AG04450 (cell line): ENCODE measurements at regions not wholly inside any gene's neighbourhood (a gene's known extent, or its start where the extent isn't known, plus 50 kb on each side); places are given as distances from the start of the nearest gene placed in this dataset.

Experiments
- CTCF ChIA-PET: fragments of 300-600, 350-600 bp; formaldehyde crosslinking; extraction: SDS; loops from one replicate; lab custom pipeline; 2022; ENCODE audit warnings: antibody characterized with exemption, inconsistent platforms; lab: Charles Lee
- POLR2A ChIA-PET: fragments of 350-600 bp; formaldehyde crosslinking; extraction: SDS; loops from one replicate; lab custom pipeline; 2021; ENCODE audit warnings: antibody characterized with exemption, inconsistent platforms; lab: Yijun Ruan, JAX
- DNase-seq: peaks from one replicate; pipeline ENCODE4 v3.0.0-alpha.2; 2011; ENCODE audit warnings: low read depth, low spot score
- H3K27ac ChIP-seq: one replicate; pipeline ENCODE4 v1.5.1; 2012; ENCODE audit warnings: low read depth, low read length, control low read depth
- H3K27me3 ChIP-seq: one replicate; pipeline ENCODE4 v1.6.0; 2012; ENCODE audit warnings: low read length; ENCODE audit not compliant: control insufficient read depth, insufficient read depth
- H3K4me3 ChIP-seq: 2 replicates; pipeline ENCODE4 v1.5.1; 2011; ENCODE audit warnings: mild to moderate bottlenecking, low read depth, low read length, control low read depth
- H3K9me3 ChIP-seq: 2 replicates; pipeline ENCODE4 v1.5.1; 2012; ENCODE audit warnings: low read length; ENCODE audit not compliant: control insufficient read depth, insufficient read depth
- TF ChIP-seq, protein P1 (sequence below): IDR thresholded peaks from 2 replicates; pipeline ENCODE4 v1.5.1; 2011; ENCODE audit warnings: low read depth, low read length, control low read depth, inconsistent platforms

DNA sequence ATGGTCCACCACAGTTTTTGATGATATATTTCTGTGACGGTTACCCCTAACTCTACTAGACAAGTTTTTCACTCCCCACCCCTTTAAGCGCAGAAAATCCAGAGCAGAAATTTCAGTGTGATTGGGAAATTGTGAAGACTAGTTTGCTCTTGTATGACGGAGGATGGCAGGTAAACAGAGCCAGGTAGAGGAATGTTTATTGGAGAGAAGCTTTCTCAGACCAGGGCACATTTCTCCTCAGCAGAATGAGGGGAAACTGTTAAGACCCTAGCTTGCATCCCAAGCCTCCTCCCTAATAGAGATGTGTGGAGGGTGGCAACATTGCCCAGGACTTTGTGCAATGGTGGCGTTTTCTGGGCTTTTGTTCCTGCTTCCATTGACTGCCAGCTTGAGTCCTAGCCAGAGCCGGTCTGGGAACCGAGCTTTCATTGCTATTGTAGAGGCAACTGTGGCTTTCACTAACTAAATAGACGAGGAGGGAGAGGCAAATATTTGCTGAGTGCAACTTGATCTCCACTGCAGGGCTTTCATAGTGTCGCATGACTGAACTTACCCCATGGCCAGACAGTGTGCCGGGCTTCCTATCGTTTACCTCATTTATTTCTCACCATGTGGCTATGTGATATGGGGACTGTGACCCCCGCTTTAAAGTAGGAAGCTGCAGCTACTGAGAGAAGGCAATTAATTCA, 159.6 kb upstream of the MPHOSPH6 start:
- Histone ChIP-seq H3K27me3 (peaks cover 2% of the 10 kb centered on the region), H3K4me3 (no peak overlapping the region), H3K9me3 (no peaks in the 10 kb centered on the region), H3K27ac (no peak overlapping the region)
- POLR2A ChIA-PET = no interaction called here
- CTCF ChIA-PET = no interaction called here
- no peak for DNase-seq
- TF ChIP-seq, protein P1, sequence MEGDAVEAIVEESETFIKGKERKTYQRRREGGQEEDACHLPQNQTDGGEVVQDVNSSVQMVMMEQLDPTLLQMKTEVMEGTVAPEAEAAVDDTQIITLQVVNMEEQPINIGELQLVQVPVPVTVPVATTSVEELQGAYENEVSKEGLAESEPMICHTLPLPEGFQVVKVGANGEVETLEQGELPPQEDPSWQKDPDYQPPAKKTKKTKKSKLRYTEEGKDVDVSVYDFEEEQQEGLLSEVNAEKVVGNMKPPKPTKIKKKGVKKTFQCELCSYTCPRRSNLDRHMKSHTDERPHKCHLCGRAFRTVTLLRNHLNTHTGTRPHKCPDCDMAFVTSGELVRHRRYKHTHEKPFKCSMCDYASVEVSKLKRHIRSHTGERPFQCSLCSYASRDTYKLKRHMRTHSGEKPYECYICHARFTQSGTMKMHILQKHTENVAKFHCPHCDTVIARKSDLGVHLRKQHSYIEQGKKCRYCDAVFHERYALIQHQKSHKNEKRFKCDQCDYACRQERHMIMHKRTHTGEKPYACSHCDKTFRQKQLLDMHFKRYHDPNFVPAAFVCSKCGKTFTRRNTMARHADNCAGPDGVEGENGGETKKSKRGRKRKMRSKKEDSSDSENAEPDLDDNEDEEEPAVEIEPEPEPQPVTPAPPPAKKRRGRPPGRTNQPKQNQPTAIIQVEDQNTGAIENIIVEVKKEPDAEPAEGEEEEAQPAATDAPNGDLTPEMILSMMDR = no peak

DNA sequence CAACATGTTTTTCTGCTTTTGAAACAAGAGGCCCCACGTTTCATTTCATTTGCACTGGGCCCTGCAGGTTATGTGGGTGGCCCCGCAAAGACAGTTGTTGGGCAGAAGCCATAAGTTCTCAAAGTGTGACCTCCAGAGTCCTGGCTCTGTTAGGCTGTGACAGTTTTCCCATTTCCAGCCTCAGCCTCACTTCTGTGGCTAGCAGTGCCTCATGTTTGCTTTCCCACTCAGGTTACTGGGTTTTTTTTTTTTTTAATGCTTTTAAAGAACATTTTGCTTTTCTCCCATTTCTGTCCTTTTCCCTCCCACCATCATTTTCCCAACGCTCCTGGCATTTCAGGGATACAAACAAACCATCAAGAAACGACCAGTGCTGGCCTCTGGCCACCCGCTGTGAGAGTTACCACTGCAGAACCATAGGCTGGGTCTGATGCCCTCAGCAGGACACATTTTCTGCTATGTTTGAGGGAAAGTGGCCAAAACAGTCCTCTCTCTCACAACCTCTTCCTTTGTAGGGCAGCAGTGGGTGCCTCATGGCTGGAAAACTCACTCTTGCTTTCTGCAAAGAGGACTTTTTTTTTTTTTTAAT, 159.0 kb upstream of the MPHOSPH6 start:
- no peak for DNase-seq
- CTCF ChIA-PET = no interaction called here
- Histone ChIP-seq H3K27ac (no peak overlapping the region), H3K9me3 (no peaks in the 10 kb centered on the region), H3K4me3 (no peak overlapping the region), H3K27me3 (peaks cover 2% of the 10 kb centered on the region)
- POLR2A ChIA-PET = no interaction called here
- TF ChIP-seq, protein P1 = no peak

DNA sequence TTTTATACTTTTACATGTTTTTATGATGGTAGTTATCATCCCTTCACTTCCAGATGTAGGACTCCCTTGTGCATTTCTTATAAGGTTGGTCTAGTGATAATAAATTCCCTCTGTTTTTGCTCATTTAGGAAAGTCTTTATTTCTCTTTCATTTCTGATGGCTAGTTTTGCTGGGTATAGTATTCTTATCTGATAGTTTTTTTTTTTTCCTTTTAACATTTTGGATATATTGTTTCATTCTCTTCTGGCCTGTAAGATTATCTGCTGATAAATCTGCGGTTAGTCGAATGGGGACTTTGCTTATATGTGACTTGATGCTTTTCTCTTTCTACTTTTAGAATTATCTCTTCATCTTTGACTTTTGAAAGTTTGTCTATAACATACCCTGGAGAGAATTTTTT, 153.1 kb upstream of the MPHOSPH6 start:
- Histone ChIP-seq H3K9me3 (no peaks in the 10 kb centered on the region), H3K4me3 (no peak overlapping the region), H3K27me3 (no peaks in the 10 kb centered on the region), H3K27ac (no peak overlapping the region)
- TF ChIP-seq, protein P1 = no peak
- CTCF ChIA-PET = no interaction called here
- POLR2A ChIA-PET = no interaction called here
- no peak for DNase-seq

DNA sequence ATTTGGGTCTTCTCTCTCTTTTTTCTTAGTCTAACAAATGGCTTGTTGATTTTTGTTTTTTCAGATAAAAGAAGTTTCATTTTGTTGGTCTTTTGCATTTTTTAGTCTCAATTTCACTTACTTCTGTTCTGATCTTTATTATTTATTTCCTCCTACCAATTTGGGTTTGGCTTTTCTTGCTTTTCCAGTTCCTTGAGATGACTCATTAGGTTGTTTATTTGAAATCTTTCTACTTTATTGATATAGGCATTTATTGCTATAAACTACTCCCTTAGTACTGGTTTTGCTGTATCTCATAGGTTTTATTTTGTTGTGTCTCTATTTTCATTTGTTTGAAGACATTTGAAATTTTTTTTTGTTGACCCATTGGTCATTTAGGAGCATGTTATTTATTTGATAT, 152.2 kb upstream of the MPHOSPH6 start:
- no peaks in the 10 kb centered on the region for H3K27me3 ChIP-seq
- ChIA-PET CTCF (no interaction called here), POLR2A (no interaction called here)
- H3K4me3 ChIP-seq = no peak overlapping the region
- no peak overlapping the region for H3K27ac ChIP-seq
- no peak for DNase-seq
- TF ChIP-seq, protein P1 = no peak
- H3K9me3 ChIP-seq = no peaks in the 10 kb centered on the region

DNA sequence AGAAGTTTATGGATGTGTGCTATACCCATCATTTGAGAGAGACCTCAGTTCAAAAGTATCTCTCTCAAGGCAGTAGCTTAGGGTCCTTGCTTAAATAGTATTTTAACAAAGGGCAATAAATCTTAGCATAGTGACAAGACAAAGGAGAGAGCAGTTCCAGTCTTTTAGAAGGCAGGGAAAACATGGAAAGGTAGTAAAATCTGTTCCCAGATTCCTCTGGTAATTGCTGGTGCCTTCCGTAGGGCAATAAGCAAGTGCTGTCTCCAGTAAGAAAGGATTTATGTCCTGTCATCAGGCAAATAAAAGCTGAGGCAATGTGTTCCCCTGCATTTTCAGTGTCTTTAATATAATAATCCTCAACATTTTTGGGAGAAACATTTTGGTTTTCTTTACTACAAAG, 149.0 kb upstream of the MPHOSPH6 start:
- Histone ChIP-seq H3K4me3 (no peak overlapping the region), H3K27ac (no peak overlapping the region), H3K9me3 (no peaks in the 10 kb centered on the region), H3K27me3 (no peaks in the 10 kb centered on the region)
- TF ChIP-seq, protein P1 = no peak
- POLR2A ChIA-PET = no interaction called here
- CTCF ChIA-PET = no interaction called here
- DNase-seq = no peak
